Suppressor macrophage treated with lipopolysaccharide for 4 hours (primary cell): ENCODE measurements at regions not wholly inside any gene's neighbourhood (a gene's known extent, or its start where the extent isn't known, plus 50 kb on each side); places are given as distances from the start of the nearest gene placed in this dataset.
"Not testable (repeated sequence)": the region's sequence is repeated elsewhere in the genome, so short reads cannot be mapped to it uniquely, and the experiment has no call there.

Experiments used
- DNase-seq: peaks from one replicate; pipeline ENCODE4 v3.0.0-alpha.2; 2020

GRCh38 chr2:2731101-2731815, 400.2 kb upstream of the MYT1L start:
- DNase-seq: no peak

- DNase-seq: no peak
Observed at GRCh38 chr2:2730301-2730833, 399.3 kb upstream of the MYT1L start.

- no peak for DNase-seq
Observed at GRCh38 chr2:2729246-2729645, 398.2 kb upstream of the MYT1L start.

- DNase-seq: no peak
Observed at GRCh38 chr2:2728635-2729034, 397.6 kb upstream of the MYT1L start.

GRCh38 chr2:2727876-2728511, 396.9 kb upstream of the MYT1L start:
- DNase-seq: no peak

GRCh38 chr2:2726163-2726562, 395.1 kb upstream of the MYT1L start:
- no peak for DNase-seq

GRCh38 chr2:2723064-2723463, 392.0 kb upstream of the MYT1L start:
- DNase-seq: no peak

GRCh38 chr2:2721296-2721835, 390.3 kb upstream of the MYT1L start:
- no peak for DNase-seq

GRCh38 chr2:2720806-2721205, 389.7 kb upstream of the MYT1L start:
- DNase-seq: not testable (repeated sequence)

GRCh38 chr2:2720351-2720750, 389.3 kb upstream of the MYT1L start:
- no peak for DNase-seq

- DNase-seq: no peak
Observed at GRCh38 chr2:2719781-2720180, 388.7 kb upstream of the MYT1L start.

- no peak for DNase-seq
Observed at GRCh38 chr2:2719015-2719414, 387.9 kb upstream of the MYT1L start.

GRCh38 chr2:2717406-2717805, 386.3 kb upstream of the MYT1L start:
- no peak for DNase-seq

- no peak for DNase-seq
Observed at GRCh38 chr2:2716771-2717170, 385.7 kb upstream of the MYT1L start.

GRCh38 chr2:2715036-2715818, 384.2 kb upstream of the MYT1L start:
- DNase-seq: no peak

GRCh38 chr2:2714408-2714807, 383.3 kb upstream of the MYT1L start:
- peak; percentile 48 for DNase-seq

- no peak for DNase-seq
Observed at GRCh38 chr2:2709431-2709770, 378.3 kb upstream of the MYT1L start.

GRCh38 chr2:2708575-2709430, 377.7 kb upstream of the MYT1L start:
- DNase-seq: no peak

- DNase-seq: no peak
Observed at GRCh38 chr2:2707206-2707991, 376.3 kb upstream of the MYT1L start.

- no peak for DNase-seq
Observed at GRCh38 chr2:2706306-2706705, 375.2 kb upstream of the MYT1L start.

GRCh38 chr2:2705871-2706270, 374.8 kb upstream of the MYT1L start:
- no peak for DNase-seq
